GM12873 (cell line): ENCODE measurements at regions not wholly inside any gene's neighbourhood (a gene's known extent, or its start where the extent isn't known, plus 50 kb on each side); places are given as distances from the start of the nearest gene placed in this dataset.

Experiments
- TF ChIP-seq, protein P1 (sequence below): IDR thresholded peaks from 2 replicates; pipeline ENCODE4 v1.5.1; 2012; ENCODE audit warnings: low read depth, mild to moderate bottlenecking, moderate library complexity, low read length, control low read depth; ENCODE audit not compliant: insufficient read depth; ENCODE audit errors: missing control alignments

GRCh38 chr6:67722861-67723261, 912.2 kb upstream of the ADGRB3 start:
- TF ChIP-seq, protein P1, sequence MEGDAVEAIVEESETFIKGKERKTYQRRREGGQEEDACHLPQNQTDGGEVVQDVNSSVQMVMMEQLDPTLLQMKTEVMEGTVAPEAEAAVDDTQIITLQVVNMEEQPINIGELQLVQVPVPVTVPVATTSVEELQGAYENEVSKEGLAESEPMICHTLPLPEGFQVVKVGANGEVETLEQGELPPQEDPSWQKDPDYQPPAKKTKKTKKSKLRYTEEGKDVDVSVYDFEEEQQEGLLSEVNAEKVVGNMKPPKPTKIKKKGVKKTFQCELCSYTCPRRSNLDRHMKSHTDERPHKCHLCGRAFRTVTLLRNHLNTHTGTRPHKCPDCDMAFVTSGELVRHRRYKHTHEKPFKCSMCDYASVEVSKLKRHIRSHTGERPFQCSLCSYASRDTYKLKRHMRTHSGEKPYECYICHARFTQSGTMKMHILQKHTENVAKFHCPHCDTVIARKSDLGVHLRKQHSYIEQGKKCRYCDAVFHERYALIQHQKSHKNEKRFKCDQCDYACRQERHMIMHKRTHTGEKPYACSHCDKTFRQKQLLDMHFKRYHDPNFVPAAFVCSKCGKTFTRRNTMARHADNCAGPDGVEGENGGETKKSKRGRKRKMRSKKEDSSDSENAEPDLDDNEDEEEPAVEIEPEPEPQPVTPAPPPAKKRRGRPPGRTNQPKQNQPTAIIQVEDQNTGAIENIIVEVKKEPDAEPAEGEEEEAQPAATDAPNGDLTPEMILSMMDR = no peak

DNA sequence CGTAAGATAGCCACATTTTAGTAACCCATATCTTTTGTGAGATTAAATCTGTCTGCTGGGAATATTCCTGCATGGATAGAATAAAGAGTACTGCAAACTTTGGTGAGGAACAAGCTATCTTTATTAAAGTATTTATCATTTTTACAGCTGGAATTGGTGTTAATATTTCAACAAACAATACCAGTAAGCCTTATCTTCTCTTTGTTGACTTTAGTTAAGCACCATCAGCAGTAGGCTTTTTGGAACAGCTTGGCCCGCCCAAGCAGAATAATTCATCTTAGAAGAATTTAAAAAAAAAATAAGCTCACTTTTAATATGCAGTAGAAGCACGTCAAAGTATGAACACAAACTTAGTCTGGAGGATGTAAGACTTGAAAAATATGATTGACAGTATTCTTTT, 917.8 kb upstream of the ADGRB3 start:
- TF ChIP-seq, protein P1 = no peak

DNA sequence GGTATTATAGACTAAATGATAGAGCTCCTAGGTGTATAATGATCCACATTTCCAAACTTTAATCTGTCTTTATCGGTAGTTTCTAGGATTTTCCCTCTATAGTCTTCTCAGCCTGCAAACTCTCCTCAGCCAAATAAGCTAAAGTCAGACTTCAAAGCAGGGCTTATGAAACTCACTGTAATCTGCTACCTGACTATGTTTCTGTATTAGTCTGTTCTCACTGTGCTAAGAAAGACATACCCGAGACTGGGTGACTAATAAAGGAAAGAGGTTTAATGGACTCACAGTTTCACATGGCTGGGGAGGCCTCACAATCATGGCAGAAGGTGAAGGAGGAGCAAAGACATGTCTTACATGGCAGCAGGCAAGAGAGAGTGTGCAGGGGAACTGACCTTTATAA, 928.7 kb upstream of the ADGRB3 start:
- TF ChIP-seq, protein P1 = no peak

DNA sequence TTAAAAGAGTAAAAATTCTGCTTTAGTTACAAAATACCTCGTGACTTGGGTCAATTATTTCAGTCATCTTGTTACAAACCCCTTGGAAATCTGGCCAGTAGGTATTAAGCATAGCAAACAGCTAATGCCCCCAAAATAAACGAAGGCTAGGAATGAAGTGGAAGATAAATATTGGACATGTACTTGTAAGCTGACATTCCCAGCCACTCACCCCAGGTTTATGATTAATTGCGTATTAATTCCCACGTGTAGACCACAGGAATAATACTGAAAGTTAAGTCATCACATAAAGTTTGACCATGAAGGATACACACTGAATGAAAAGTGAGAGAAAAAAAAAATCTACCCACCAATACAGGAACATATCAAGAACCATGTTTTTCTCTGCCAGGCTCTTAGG, 936.5 kb upstream of the ADGRB3 start:
- TF ChIP-seq, protein P1 = no peak

DNA sequence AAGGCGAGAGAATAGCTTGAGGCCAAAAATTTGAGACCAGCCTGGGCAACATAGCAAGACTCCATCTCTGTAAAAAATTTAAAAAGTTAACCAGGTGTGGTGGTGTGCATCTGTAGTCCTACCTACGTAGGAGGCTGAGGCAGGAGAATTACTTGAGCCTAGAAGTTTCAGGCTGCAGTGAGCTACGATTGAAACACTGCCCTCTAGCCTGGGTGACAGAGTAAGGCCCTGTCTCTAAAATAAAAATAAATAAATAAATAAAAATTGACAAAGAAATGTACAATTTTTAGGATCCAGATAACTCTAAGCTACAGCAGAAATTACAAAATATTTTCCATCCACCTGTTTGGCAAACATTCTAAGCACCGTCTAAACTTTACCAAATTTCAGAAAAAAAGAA, 941.0 kb upstream of the ADGRB3 start:
- TF ChIP-seq, protein P1 = no peak

- TF ChIP-seq, protein P1 = no peak
These were observed 945.8 kb upstream of the ADGRB3 start for GRCh38 chr6:67689329-67689728.

DNA sequence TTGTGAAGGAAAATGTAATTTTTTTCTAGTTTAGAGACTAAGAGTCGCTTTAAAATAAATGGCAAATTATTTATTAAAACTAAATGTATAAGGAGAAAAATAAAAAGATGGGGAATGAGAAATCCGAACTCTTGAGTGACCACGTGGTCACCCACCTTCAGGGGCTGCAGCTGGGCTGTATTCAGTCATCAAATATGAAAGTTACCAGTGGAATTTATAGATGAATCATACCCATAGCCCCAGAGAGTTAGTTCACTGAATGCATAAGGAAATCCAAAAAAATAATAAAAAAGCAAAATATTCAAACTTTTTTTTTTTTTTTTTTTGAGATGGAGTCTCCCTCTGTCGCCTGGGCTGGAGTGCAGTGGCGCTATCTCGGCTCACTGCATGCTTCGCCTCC, 947.7 kb upstream of the ADGRB3 start:
- TF ChIP-seq, protein P1 = no peak
